Activated CD4-positive, alpha-beta memory T cell treated with anti-CD3 and anti-CD28 coated beads for 36 hours (primary cell): ENCODE measurements at regions not wholly inside any gene's neighbourhood (a gene's known extent, or its start where the extent isn't known, plus 50 kb on each side); places are given as distances from the start of the nearest gene placed in this dataset.

ENCODE experiments used
- CTCF ChIA-PET: fragments of 350-600 bp; sonication (Branson Sonifier 250); formaldehyde crosslinking; loops from one replicate; lab custom pipeline; 2021; ENCODE audit warnings: antibody characterized with exemption, inconsistent platforms; lab: Charles Lee
- POLR2A ChIA-PET: fragments of 350-600 bp; sonication (Branson Sonifier 250); formaldehyde crosslinking; loops from one replicate; lab custom pipeline; 2021; ENCODE audit warnings: antibody characterized with exemption; lab: Charles Lee
- DNase-seq: peaks from one replicate; pipeline ENCODE4 v3.0.0-alpha.2; 2020
- H3K27ac Mint-ChIP-seq: one replicate; pipeline ENCODE4 v1.8.0; 2021; ENCODE audit warnings: mixed read lengths
- H3K27me3 Mint-ChIP-seq: one replicate; pipeline ENCODE4 v1.8.0; 2021; ENCODE audit warnings: mixed read lengths
- H3K36me3 Mint-ChIP-seq: one replicate; pipeline ENCODE4 v1.8.0; 2021; ENCODE audit warnings: mixed read lengths
- H3K4me1 Mint-ChIP-seq: one replicate; pipeline ENCODE4 v1.8.0; 2021; ENCODE audit warnings: low read depth, mixed read lengths
- H3K4me3 Mint-ChIP-seq: one replicate; pipeline ENCODE4 v1.8.0; 2021; ENCODE audit warnings: mild to moderate bottlenecking, mixed read lengths
- H3K9me3 Mint-ChIP-seq: one replicate; pipeline ENCODE4 v1.8.0; 2021; ENCODE audit warnings: mixed read lengths
- intact Hi-C: fragments of 100-400 bp; cut with micrococcal nuclease; formaldehyde crosslinking; loops from one replicate; pipeline ENCODE4 v1.15.1; 2023

- Mint-ChIP-seq H3K36me3 (no peaks in the 10 kb centered on the region), H3K27me3 (no peaks in the 10 kb centered on the region), H3K27ac (no peak overlapping the region), H3K4me3 (no peak overlapping the region), H3K4me1 (no peaks in the 10 kb centered on the region), H3K9me3 (peaks cover 7% of the 10 kb centered on the region)
- POLR2A ChIA-PET, result no interaction called here
- no peak for DNase-seq
- CTCF ChIA-PET, result no interaction called here
- intact Hi-C loops, result no loop called here
Measured at GRCh38 chr15:97623091-97623661, 337.3 kb upstream of the ARRDC4 start.

DNA sequence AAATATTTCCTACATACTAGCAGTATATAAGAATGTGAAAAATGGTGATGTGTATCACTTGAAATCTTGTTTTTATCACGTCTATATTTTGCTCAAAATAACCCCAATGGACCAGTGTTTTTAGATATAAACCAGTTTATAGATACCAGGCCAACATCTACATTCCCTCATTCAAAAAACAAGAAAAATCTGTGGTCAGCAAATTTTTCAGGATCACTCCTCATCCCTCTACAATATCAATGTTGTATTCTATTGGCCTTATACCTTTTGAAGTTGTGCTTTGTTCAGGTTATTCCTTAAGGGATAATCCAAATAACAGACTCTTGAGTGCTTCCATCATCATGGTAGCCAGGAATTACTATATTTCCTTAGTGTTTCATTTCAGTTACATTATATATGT is 332.9 kb upstream of the ARRDC4 start:
- Mint-ChIP-seq H3K4me1 (no peaks in the 10 kb centered on the region), H3K27me3 (no peaks in the 10 kb centered on the region), H3K36me3 (no peaks in the 10 kb centered on the region), H3K4me3 (no peak overlapping the region), H3K9me3 (peaks cover 10% of the 10 kb centered on the region), H3K27ac (no peak overlapping the region)
- intact Hi-C loops, result no loop called here
- CTCF ChIA-PET, result no interaction called here
- no peak for DNase-seq
- POLR2A ChIA-PET, result no interaction called here

DNA sequence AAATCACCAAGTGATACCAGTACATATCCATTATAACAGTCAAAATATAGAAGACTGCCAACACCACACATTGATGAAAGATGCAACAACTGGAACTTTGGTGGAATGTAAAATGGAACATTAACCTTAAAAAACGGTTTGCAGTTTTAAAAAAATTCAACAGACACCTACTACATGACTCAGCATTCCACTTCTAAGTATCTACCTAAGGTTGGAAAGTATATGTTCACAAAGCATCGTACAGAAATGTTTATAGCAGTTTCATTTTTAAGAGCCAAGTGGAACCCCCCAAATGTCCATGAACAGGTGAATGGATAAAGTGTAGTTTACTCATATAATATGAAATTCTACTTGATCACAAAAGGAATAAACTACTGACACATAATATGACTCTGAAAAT is 314.7 kb upstream of the ARRDC4 start:
- Mint-ChIP-seq H3K9me3 (peaks cover 15% of the 10 kb centered on the region), H3K4me3 (no peak overlapping the region)
- intact Hi-C loops, result no loop called here

DNA sequence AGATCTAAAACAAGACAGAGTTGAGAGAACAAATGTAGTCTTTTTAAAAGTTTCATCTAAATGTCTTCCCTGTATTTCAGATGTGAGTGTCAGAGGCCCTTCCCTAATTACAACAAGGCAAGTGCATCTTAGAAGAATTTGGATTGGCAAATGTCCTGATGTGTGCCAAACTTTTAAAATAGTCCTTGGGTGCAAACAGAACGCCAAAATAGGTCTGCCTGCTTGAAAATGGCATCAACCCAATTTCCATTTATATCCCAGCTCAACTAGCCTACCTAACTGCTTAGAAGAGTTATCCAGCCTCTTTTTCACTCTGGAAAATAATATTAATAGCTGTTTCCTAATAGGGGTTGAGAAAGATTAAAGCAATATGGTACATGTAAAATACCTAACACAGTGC is 311.8 kb upstream of the ARRDC4 start:
- H3K36me3 Mint-ChIP-seq, result no peaks in the 10 kb centered on the region
- intact Hi-C loops, result no loop called here
- no peaks in the 10 kb centered on the region for H3K27me3 Mint-ChIP-seq
- H3K4me1 Mint-ChIP-seq, result no peaks in the 10 kb centered on the region
- peaks cover 10% of the 10 kb centered on the region for H3K9me3 Mint-ChIP-seq
- CTCF ChIA-PET, result no interaction called here
- no peak for DNase-seq
- no peak overlapping the region for H3K27ac Mint-ChIP-seq
- POLR2A ChIA-PET, result no interaction called here
- H3K4me3 Mint-ChIP-seq, result no peak overlapping the region

More for the DNA sequence above, 314.7 kb upstream of the ARRDC4 start:
- Mint-ChIP-seq H3K27me3 (no peaks in the 10 kb centered on the region), H3K36me3 (no peaks in the 10 kb centered on the region), H3K4me1 (no peaks in the 10 kb centered on the region), H3K27ac (no peak overlapping the region)
- CTCF ChIA-PET, result no interaction called here
- no peak for DNase-seq
- POLR2A ChIA-PET, result no interaction called here

DNA sequence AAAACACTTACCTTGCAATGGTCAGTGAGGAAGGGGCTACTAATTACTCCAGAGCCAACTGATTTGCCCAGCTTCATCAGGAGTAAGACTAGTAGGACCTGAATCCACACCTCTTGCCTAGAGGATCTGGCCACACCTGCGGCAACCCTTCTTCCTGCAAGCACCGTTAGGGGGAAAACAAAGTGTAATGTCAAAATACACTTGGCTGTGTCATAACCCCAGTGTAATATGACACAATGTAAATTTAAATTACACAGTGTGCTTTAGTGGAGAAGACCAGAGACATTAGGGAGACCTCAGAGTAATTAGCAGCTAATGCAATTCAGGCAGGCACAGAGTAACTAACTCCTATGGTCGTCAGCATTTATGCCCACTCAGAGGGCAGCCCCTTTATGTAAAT is 308.5 kb upstream of the ARRDC4 start:
- CTCF ChIA-PET, result no interaction called here
- intact Hi-C loops, result no loop called here
- Mint-ChIP-seq H3K9me3 (peaks cover 9% of the 10 kb centered on the region), H3K4me3 (no peak overlapping the region), H3K36me3 (no peaks in the 10 kb centered on the region), H3K27me3 (no peaks in the 10 kb centered on the region), H3K27ac (no peak overlapping the region), H3K4me1 (no peaks in the 10 kb centered on the region)
- DNase-seq, result no peak
- POLR2A ChIA-PET, result no interaction called here

DNA sequence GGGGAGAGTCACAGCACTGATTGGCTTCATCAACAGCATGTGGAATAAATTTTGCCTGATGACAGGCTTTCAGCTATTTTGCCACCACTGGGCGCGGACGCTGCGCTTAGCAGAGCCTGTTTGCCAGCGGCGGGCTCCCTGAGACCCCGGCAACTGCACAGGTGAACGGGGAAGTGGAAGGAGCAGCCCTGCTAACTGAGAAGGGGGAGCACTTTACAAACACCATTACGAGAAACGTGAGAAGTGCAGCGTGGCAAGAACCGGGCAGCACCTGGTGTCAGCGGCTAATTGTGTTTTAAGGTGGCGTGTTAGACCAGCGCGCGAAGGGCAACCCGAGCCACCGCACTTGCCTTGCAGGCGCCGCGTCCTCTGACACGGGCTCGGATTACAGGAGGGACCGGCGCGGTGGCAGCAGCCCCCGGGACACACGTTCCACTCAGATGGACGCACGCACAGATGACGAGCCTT is 307.8 kb upstream of the ARRDC4 start:
- no peak for DNase-seq
- ChIA-PET CTCF (no interaction called here), POLR2A (no interaction called here)
- H3K9me3 Mint-ChIP-seq, result peaks cover 10% of the 10 kb centered on the region
- H3K27ac Mint-ChIP-seq, result no peak overlapping the region
- H3K4me3 Mint-ChIP-seq, result no peak overlapping the region
- H3K27me3 Mint-ChIP-seq, result no peaks in the 10 kb centered on the region
- intact Hi-C loops, result no loop called here
- no peaks in the 10 kb centered on the region for H3K36me3 Mint-ChIP-seq
- no peaks in the 10 kb centered on the region for H3K4me1 Mint-ChIP-seq

GRCh38 chr15:97653896-97654295 is 306.6 kb upstream of the ARRDC4 start:
- no peak overlapping the region for H3K4me3 Mint-ChIP-seq
- no peaks in the 10 kb centered on the region for H3K36me3 Mint-ChIP-seq
- H3K27me3 Mint-ChIP-seq, result no peaks in the 10 kb centered on the region
- CTCF ChIA-PET, result no interaction called here
- H3K4me1 Mint-ChIP-seq, result no peaks in the 10 kb centered on the region
- H3K27ac Mint-ChIP-seq, result no peak overlapping the region
- POLR2A ChIA-PET, result no interaction called here
- DNase-seq, result no peak
- peaks cover 9% of the 10 kb centered on the region for H3K9me3 Mint-ChIP-seq
- intact Hi-C loops, result no loop called here

DNA sequence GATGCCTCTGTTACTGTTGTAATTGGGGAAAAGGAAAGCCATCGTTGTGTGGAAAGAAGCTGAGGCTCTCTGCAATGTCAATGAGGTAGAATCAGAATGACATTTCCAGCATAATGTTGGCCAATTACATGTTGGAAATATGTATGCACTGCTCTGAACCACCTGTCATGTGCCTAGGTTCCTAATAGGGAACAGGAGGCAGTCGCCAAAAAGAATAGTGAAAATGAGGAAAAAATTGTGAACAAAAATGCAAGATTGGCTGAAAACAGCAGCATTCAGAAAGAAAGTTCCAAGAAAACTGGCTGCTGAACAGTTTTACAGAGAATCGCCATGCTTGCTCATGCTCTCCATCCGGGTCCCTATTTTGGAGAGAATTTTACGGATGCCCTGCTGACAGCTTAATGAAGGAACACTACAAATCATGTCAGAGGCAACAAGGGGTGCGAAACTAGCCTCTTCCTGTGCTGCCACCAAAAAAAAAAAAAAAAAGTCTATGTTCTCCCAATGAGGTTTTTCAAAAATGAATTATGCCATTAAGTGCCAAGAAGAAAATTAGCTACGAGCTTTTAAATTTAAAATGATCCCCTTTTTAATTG is 305.9 kb upstream of the ARRDC4 start:
- intact Hi-C loops, result no loop called here
- Mint-ChIP-seq H3K27ac (no peak overlapping the region), H3K9me3 (peaks cover 9% of the 10 kb centered on the region), H3K27me3 (no peaks in the 10 kb centered on the region), H3K4me3 (no peak overlapping the region), H3K36me3 (no peaks in the 10 kb centered on the region), H3K4me1 (no peaks in the 10 kb centered on the region)
- DNase-seq, result no peak
- ChIA-PET CTCF (no interaction called here), POLR2A (no interaction called here)

DNA sequence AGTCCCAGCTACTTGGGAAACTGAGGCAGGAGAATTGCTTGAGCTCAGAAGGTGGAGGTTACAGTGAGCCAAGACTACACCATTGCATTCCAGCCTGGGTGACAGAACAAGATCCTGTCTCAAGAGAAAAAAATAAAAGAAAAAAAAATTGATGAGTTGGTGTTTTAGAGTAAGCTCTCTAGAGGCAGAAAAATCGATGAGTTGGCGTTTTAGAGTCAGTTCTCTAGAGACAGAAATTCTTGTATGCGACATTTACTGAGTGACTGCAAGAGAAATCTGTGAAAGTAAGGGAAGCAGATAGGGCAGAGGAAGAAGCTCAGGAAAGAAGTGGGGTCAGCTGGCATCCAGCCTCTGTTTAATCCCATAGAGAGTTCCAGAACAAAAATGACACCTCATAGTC is 298.7 kb upstream of the ARRDC4 start:
- Mint-ChIP-seq H3K27ac (no peak overlapping the region), H3K9me3 (peaks cover 17% of the 10 kb centered on the region), H3K4me3 (no peak overlapping the region), H3K4me1 (no peaks in the 10 kb centered on the region), H3K27me3 (no peaks in the 10 kb centered on the region), H3K36me3 (no peaks in the 10 kb centered on the region)
- ChIA-PET POLR2A (no interaction called here), CTCF (no interaction called here)
- intact Hi-C loops, result no loop called here
- DNase-seq, result no peak

GRCh38 chr15:97672586-97672985 is 287.9 kb upstream of the ARRDC4 start:
- H3K9me3 Mint-ChIP-seq, result peaks cover 10% of the 10 kb centered on the region
- no peaks in the 10 kb centered on the region for H3K27me3 Mint-ChIP-seq
- ChIA-PET POLR2A (no interaction called here), CTCF (no interaction called here)
- no peaks in the 10 kb centered on the region for H3K4me1 Mint-ChIP-seq
- no peak overlapping the region for H3K4me3 Mint-ChIP-seq
- DNase-seq, result no peak
- H3K27ac Mint-ChIP-seq, result no peak overlapping the region
- intact Hi-C loops, result no loop called here
- no peaks in the 10 kb centered on the region for H3K36me3 Mint-ChIP-seq

DNA sequence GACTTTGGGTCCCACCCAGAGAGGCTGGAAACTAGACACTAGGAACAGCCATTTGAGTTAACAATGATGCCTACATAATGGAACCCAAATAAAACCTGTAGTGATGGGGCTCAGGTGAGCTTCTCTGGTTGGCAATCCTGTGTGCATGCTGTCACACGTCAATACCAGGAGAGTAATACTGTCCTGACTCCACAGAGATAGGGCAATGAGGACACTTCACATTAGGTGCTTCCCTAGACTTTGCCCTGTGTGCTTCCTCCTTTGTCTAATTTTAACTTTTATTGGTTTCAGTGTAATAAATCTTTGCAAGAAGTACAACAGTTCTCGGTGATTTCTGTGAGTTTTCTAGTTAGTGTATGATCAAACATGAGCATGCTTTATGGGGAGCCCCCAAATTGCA is 281.8 kb upstream of the ARRDC4 start:
- intact Hi-C loops, result no loop called here
- Mint-ChIP-seq H3K9me3 (peaks cover 11% of the 10 kb centered on the region), H3K4me3 (no peak overlapping the region), H3K27me3 (no peaks in the 10 kb centered on the region), H3K36me3 (no peaks in the 10 kb centered on the region), H3K4me1 (no peaks in the 10 kb centered on the region), H3K27ac (no peak overlapping the region)
- ChIA-PET POLR2A (no interaction called here), CTCF (no interaction called here)
- DNase-seq, result no peak

GRCh38 chr15:97679106-97679688 is 281.3 kb upstream of the ARRDC4 start:
- Mint-ChIP-seq H3K9me3 (peaks cover 9% of the 10 kb centered on the region), H3K27ac (no peak overlapping the region), H3K27me3 (no peaks in the 10 kb centered on the region), H3K4me3 (no peak overlapping the region), H3K4me1 (no peaks in the 10 kb centered on the region), H3K36me3 (no peaks in the 10 kb centered on the region)
- ChIA-PET POLR2A (no interaction called here), CTCF (interaction anchor here (0.7 kb wide), 1 partner anchor 132 kb away, joined by 3 read pairs; no protein-coding TSS in a partner anchor)
- no peak for DNase-seq
- intact Hi-C loops, result no loop called here

GRCh38 chr15:97680606-97681220 is 279.8 kb upstream of the ARRDC4 start:
- peaks cover 6% of the 10 kb centered on the region for H3K9me3 Mint-ChIP-seq

More at GRCh38 chr15:97680606-97681220, 279.8 kb upstream of the ARRDC4 start:
- no peaks in the 10 kb centered on the region for H3K27me3 Mint-ChIP-seq
- intact Hi-C loops, result no loop called here
- no peak overlapping the region for H3K4me3 Mint-ChIP-seq
- ChIA-PET POLR2A (no interaction called here), CTCF (no interaction called here)
- H3K4me1 Mint-ChIP-seq, result no peaks in the 10 kb centered on the region
- H3K27ac Mint-ChIP-seq, result no peak overlapping the region
- H3K36me3 Mint-ChIP-seq, result no peaks in the 10 kb centered on the region
- no peak for DNase-seq
